SU-DHL-6 (cell line): ENCODE measurements at regions not wholly inside any gene's neighbourhood (a gene's known extent, or its start where the extent isn't known, plus 50 kb on each side); places are given as distances from the start of the nearest gene placed in this dataset.

Experiments used
- H2AFZ ChIP-seq: fragments of 200-600 bp; sonication (generic); 2 replicates; pipeline ENCODE4 v1.6.1; 2014; ENCODE audit warnings: low read depth, mild to moderate bottlenecking, moderate library complexity, mixed read lengths, antibody characterized with exemption, low read length; ENCODE audit not compliant: severe bottlenecking
- H3F3A ChIP-seq: fragments of 200-600 bp; shearing (Covaris generic); 2 replicates; pipeline ENCODE4 v1.6.0; 2016; ENCODE audit warnings: antibody characterized with exemption, mild to moderate bottlenecking; ENCODE audit not compliant: insufficient read depth
- H3K27ac ChIP-seq: fragments of 200-600 bp; sonication (generic); 2 replicates; pipeline ENCODE4 v1.5.1; 2016; ENCODE audit warnings: low read depth, mild to moderate bottlenecking, low read length, moderate library complexity, mixed read lengths
- H3K27me3 ChIP-seq: fragments of 200-600 bp; sonication (generic), shearing (Covaris generic); 2 replicates; pipeline ENCODE4 v1.6.0; 2014; ENCODE audit warnings: mild to moderate bottlenecking, low read length
- H3K36me3 ChIP-seq: fragments of 200-600 bp; sonication (generic); 2 replicates; pipeline ENCODE4 v1.6.1; 2014; ENCODE audit warnings: mild to moderate bottlenecking, low read length, mixed read lengths
- H3K4me2 ChIP-seq: fragments of 300-600, 200-600 bp; shearing (Covaris generic), sonication (generic); 2 replicates; pipeline ENCODE4 v1.6.0; 2014; ENCODE audit warnings: low read length, low read depth, mild to moderate bottlenecking; ENCODE audit not compliant: poor library complexity, severe bottlenecking
- H3K4me3 ChIP-seq: fragments of 200-600 bp; sonication (generic); 2 replicates; pipeline ENCODE4 v1.5.1; 2014; ENCODE audit warnings: antibody characterized with exemption, low read length, mild to moderate bottlenecking, mixed read lengths; ENCODE audit not compliant: insufficient read depth, poor library complexity, severe bottlenecking
- H3K79me2 ChIP-seq: fragments of 200-600 bp; sonication (generic); 2 replicates; pipeline ENCODE4 v1.6.1; 2014; ENCODE audit warnings: mild to moderate bottlenecking, low read length, moderate library complexity; ENCODE audit not compliant: insufficient read depth
- H3K9ac ChIP-seq: fragments of 200-600 bp; sonication (generic); 2 replicates; pipeline ENCODE4 v1.7.0; 2014; ENCODE audit warnings: mild to moderate bottlenecking, low read length
- H3K9me2 ChIP-seq: fragments of 200-600 bp; sonication (generic); replicated peaks from 2 replicates; pipeline ENCODE4 v1.6.1; 2014; ENCODE audit warnings: low read length; ENCODE audit not compliant: insufficient read depth
- H3K9me3 ChIP-seq: fragments of 200-600 bp; sonication (generic); 2 replicates; pipeline ENCODE4 v1.6.1; 2014; ENCODE audit warnings: low read length, mixed read lengths; ENCODE audit not compliant: insufficient read depth
- H4K20me1 ChIP-seq: fragments of 200-600 bp; sonication (generic); 2 replicates; pipeline ENCODE4 v1.6.1; 2014; ENCODE audit warnings: low read depth, mild to moderate bottlenecking, antibody characterized with exemption, low read length, moderate library complexity, mixed read lengths
- EZH2phosphoT487 ChIP-seq: fragments of 200-600 bp; sonication (generic), shearing (Covaris generic); conservative IDR thresholded peaks from 2 replicates; pipeline ENCODE4 v1.6.1; 2018; ENCODE audit warnings: mild to moderate bottlenecking, antibody characterized with exemption, low read length, moderate library complexity, mixed read lengths
- TF ChIP-seq, protein P1 (sequence below): fragments of 200-600 bp; sonication (generic); IDR thresholded peaks from one replicate; pipeline ENCODE4 v1.5.1; 2017; ENCODE audit warnings: antibody characterized with exemption, mild to moderate bottlenecking, low read length, moderate library complexity; ENCODE audit not compliant: insufficient read depth, poor library complexity, severe bottlenecking

GRCh38 chr11:116126562-116126961 lies 622.3 kb upstream of the CADM1 start:
- no peaks in the 10 kb centered on the region for H3F3A ChIP-seq
- H3K27ac ChIP-seq, result no peak overlapping the region
- no peaks in the 10 kb centered on the region for H3K9me3 ChIP-seq
- TF ChIP-seq, protein P1, sequence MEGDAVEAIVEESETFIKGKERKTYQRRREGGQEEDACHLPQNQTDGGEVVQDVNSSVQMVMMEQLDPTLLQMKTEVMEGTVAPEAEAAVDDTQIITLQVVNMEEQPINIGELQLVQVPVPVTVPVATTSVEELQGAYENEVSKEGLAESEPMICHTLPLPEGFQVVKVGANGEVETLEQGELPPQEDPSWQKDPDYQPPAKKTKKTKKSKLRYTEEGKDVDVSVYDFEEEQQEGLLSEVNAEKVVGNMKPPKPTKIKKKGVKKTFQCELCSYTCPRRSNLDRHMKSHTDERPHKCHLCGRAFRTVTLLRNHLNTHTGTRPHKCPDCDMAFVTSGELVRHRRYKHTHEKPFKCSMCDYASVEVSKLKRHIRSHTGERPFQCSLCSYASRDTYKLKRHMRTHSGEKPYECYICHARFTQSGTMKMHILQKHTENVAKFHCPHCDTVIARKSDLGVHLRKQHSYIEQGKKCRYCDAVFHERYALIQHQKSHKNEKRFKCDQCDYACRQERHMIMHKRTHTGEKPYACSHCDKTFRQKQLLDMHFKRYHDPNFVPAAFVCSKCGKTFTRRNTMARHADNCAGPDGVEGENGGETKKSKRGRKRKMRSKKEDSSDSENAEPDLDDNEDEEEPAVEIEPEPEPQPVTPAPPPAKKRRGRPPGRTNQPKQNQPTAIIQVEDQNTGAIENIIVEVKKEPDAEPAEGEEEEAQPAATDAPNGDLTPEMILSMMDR, result no peak
- TF ChIP-seq EZH2phosphoT487, result no peak
- no peaks in the 10 kb centered on the region for H3K9me2 ChIP-seq
- no peak overlapping the region for H2AFZ ChIP-seq
- no peaks in the 10 kb centered on the region for H4K20me1 ChIP-seq
- no peaks in the 10 kb centered on the region for H3K79me2 ChIP-seq
- no peak overlapping the region for H3K9ac ChIP-seq
- H3K36me3 ChIP-seq, result no peaks in the 10 kb centered on the region
- H3K27me3 ChIP-seq, result no peaks in the 10 kb centered on the region
- H3K4me3 ChIP-seq, result no peak overlapping the region
- H3K4me2 ChIP-seq, result no peak overlapping the region

GRCh38 chr11:116124922-116125714 lies 620.9 kb upstream of the CADM1 start:
- Histone ChIP-seq H3K9ac (no peak overlapping the region), H3F3A (no peaks in the 10 kb centered on the region), H3K36me3 (no peaks in the 10 kb centered on the region), H3K27me3 (no peaks in the 10 kb centered on the region), H2AFZ (no peak overlapping the region), H3K4me3 (no peak overlapping the region), H3K4me2 (no peak overlapping the region), H3K9me3 (no peaks in the 10 kb centered on the region), H4K20me1 (no peaks in the 10 kb centered on the region), H3K27ac (no peak overlapping the region), H3K79me2 (no peaks in the 10 kb centered on the region), H3K9me2 (no peaks in the 10 kb centered on the region)
- TF ChIP-seq, protein P1, result no peak
- TF ChIP-seq EZH2phosphoT487, result no peak

- Histone ChIP-seq H3K27me3 (no peaks in the 10 kb centered on the region), H3F3A (no peaks in the 10 kb centered on the region), H3K79me2 (no peaks in the 10 kb centered on the region), H3K9me3 (no peaks in the 10 kb centered on the region), H3K4me3 (no peak overlapping the region), H3K9ac (no peak overlapping the region), H3K27ac (no peak overlapping the region), H4K20me1 (no peaks in the 10 kb centered on the region), H2AFZ (no peak overlapping the region), H3K9me2 (no peaks in the 10 kb centered on the region), H3K36me3 (no peaks in the 10 kb centered on the region), H3K4me2 (no peak overlapping the region)
- TF ChIP-seq, protein P1, result no peak
- TF ChIP-seq EZH2phosphoT487, result no peak
These were observed 619.5 kb upstream of the CADM1 start for GRCh38 chr11:116123739-116124138.
